Middle frontal gyrus (tissue), 1 donor: ENCODE measurements at regions not wholly inside any gene's neighbourhood (a gene's known extent, or its start where the extent isn't known, plus 50 kb on each side); places are given as distances from the start of the nearest gene placed in this dataset.

Experiments used
- DNase-seq: peaks from one replicate; pipeline ENCODE4 v3.0.0-alpha.2; 2015; ENCODE audit warnings: low spot score; ENCODE audit errors: extremely low spot score

- DNase-seq = no peak
Measured at GRCh38 chr17:71111934-71112333, 942.6 kb downstream of the KCNJ2 start.

GRCh38 chr17:71113347-71113746 is 944.0 kb downstream of the KCNJ2 start:
- DNase-seq = no peak

- DNase-seq = no peak
Measured at GRCh38 chr17:71114911-71115668, 945.8 kb downstream of the KCNJ2 start.

- no peak for DNase-seq
Measured at GRCh38 chr17:71115669-71115972, 946.3 kb downstream of the KCNJ2 start.

- DNase-seq = no peak
Measured at GRCh38 chr17:71117466-71117865, 948.1 kb downstream of the KCNJ2 start.

GRCh38 chr17:71118039-71118438 is 948.7 kb downstream of the KCNJ2 start:
- DNase-seq = no peak

GRCh38 chr17:71127416-71127815 is 958.1 kb downstream of the KCNJ2 start:
- no peak for DNase-seq

- DNase-seq = no peak
Measured at GRCh38 chr17:71142333-71142732, 973.0 kb downstream of the KCNJ2 start.

- no peak for DNase-seq
Measured at GRCh38 chr17:71145486-71145885, 975.3 kb upstream of the SOX9 start.

- no peak for DNase-seq
Measured at GRCh38 chr17:71147906-71148305, 972.9 kb upstream of the SOX9 start.

- DNase-seq = no peak
Measured at GRCh38 chr17:71149607-71150006, 971.2 kb upstream of the SOX9 start.

GRCh38 chr17:71157297-71157696 is 963.5 kb upstream of the SOX9 start:
- DNase-seq = no peak

GRCh38 chr17:71158437-71158836 is 962.4 kb upstream of the SOX9 start:
- DNase-seq = no peak

GRCh38 chr17:71163121-71163812 is 957.6 kb upstream of the SOX9 start:
- no peak for DNase-seq

GRCh38 chr17:71163813-71164122 is 957.1 kb upstream of the SOX9 start:
- no peak for DNase-seq

- no peak for DNase-seq
Measured at GRCh38 chr17:71164561-71164960, 956.3 kb upstream of the SOX9 start.

- DNase-seq = no peak
Measured at GRCh38 chr17:71166311-71166710, 954.5 kb upstream of the SOX9 start.

- DNase-seq = no peak
Measured at GRCh38 chr17:71168053-71168741, 952.6 kb upstream of the SOX9 start.

GRCh38 chr17:71170070-71170469 is 950.8 kb upstream of the SOX9 start:
- DNase-seq = no peak

GRCh38 chr17:71171270-71171669 is 949.5 kb upstream of the SOX9 start:
- DNase-seq = no peak

- no peak for DNase-seq
Measured at GRCh38 chr17:71173991-71174390, 946.8 kb upstream of the SOX9 start.

GRCh38 chr17:71176331-71176730 is 944.5 kb upstream of the SOX9 start:
- no peak for DNase-seq

- DNase-seq = no peak
Measured at GRCh38 chr17:71176928-71177443, 943.8 kb upstream of the SOX9 start.
